OCI-M2 (cell line): ENCODE measurements at regions not wholly inside any gene's neighbourhood (a gene's known extent, or its start where the extent isn't known, plus 50 kb on each side); places are given as distances from the start of the nearest gene placed in this dataset.
"Not testable (repeated sequence)": the region's sequence is repeated elsewhere in the genome, so short reads cannot be mapped to it uniquely, and the experiment has no call there.

Experiments used
- DNase-seq: peaks from one replicate; lab custom pipeline; 2025; ENCODE audit not compliant: unreplicated experiment; lab: John Stamatoyannopoulos, UW

GRCh38 chr3:193902607-193903511 is 233.1 kb upstream of the HES1 start:
- DNase-seq, result no peak

DNA sequence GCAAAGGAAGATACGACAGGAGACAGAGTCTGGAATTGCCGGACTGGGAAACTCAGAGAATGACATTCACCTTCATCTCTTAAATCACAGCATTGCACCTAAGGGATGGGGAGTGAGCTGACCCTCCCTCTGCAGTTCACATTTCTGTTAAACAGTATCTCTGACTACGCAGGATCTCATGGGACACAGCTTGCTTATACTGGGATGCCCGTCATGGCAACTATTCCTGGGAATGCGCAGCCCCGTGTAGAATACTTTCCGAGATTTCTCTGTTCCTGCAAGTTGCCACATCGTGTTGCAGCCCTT is 232.5 kb upstream of the HES1 start:
- no peak for DNase-seq

DNA sequence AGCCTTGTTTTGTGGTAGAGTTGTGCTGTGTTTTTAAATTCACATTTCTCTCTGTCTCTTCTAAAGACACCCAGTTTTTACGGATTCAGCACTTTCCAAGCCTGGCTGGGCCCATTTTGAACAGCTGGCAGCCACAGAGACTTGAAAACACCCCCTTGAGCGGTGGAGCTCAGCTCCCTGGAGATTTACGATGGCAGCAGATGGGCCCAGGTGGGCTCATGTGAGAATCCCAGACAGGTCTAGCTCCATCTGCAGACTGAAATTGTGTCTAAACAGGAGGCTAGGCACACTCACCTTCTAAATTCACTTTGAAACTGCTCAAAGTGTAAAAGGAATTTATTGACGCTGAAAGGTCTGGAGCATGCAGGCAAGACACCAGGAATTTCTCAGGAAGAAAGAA is 232.0 kb upstream of the HES1 start:
- DNase-seq, result no peak

DNA sequence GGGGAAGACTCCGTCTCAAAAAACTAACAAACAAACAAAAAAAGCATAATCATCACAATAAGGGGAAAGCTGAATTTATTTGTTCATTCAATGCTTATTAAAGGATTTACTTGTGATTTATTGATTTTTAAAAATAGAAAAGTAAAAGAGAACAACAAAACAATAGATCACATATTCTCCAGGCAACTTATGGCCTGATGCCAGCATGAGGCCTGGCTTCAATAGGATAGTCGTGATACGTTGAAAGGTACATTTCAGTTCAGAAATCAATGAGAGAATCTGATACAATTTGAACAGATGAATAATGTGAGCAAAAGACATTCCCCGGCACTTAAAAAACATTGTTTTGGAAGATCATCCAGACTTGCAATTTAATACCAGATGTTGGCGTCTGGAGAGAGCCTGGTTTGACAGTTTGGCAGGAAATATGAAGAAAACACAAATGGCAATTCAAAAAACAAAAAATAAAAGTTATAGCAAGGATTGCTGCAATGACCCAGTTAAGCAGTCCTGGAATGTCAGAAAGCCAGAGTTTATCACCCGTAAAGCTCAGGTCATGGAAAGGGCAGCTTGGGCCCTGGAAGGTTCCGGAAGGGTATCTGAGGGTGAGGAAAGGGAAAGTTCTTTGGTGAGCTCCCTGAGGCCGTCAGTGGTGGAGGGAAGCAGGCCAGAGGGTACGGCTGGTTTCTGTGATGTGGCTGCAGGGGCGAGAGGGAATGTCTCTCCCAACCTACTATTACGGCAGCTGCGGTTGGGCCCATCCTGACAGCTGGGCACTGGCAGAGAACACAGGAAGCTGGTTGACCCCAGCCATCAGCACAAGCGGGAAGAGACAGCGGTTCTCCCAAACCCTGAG is 230.2 kb upstream of the HES1 start:
- DNase-seq, result no peak

DNA sequence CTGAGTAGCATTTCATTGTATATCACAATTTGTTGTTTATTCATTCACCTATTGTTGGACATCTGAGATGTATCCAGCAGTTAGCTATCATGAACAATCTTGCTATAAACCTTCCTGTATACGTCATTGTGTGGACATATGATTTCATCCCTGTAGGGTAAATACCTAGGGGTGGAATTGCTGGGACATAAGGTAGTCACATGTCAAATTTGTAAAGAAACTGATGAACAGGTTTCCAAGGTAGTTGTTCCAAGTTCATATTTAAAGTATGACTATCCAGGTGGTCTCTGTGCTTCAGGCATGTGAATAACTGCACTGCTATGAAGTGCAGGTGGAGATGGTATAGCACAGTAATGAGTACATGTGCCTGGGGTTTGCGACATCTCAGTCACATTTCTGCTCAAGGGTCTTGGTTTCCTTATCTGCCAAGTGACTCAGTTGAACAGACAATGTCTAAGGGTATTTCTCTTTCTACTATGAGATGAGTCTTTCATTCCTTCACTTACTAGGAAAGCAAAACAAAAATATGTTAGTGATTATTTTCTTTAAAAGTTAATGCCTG is 229.0 kb upstream of the HES1 start:
- no peak for DNase-seq

GRCh38 chr3:193908181-193908744 is 227.7 kb upstream of the HES1 start:
- no peak for DNase-seq

- DNase-seq, result no peak
Observed at GRCh38 chr3:193909387-193909786, 226.6 kb upstream of the HES1 start.

GRCh38 chr3:193910310-193910709 is 225.6 kb upstream of the HES1 start:
- no peak for DNase-seq

DNA sequence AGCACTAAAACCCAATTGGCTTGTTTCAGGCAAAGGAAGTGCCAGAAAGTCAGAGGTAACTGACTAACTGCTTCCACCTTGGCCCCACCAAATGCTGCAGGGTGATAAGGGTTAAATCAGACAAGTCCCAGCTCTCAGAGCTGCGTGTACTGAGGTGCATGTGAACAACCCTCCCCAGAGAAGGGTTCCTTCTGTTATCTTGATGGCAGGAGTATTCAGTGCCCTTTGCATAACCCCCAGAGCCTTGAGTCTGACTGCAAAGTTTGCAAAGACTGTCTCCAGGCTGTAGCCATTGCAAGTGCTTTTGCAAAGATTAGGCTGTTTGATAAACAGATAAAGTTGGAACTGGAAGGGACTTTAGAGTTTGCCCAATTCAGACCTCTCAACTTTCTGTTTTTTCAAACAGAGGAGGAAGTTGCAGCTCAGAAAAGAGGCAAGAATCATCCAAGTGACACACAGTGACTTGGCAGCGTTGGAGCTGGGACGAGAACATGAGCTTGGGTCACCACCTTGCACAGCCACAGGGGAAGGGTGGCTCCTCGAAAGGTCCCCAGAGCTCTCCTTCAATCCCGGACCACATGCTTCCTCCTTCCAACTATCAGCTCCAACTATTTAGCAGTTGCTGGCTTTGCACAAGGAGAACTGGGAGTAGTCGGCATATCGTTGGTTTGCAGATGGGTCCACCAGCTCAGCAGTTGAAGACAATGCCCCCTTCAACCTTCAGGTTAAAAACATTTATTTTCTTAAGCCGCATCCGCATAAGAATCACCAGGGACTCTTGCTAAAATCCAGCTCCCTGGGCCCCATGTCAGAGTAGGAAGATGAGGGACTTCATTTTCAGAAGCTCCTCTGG is 224.8 kb upstream of the HES1 start:
- peak; percentile 45 for DNase-seq

DNA sequence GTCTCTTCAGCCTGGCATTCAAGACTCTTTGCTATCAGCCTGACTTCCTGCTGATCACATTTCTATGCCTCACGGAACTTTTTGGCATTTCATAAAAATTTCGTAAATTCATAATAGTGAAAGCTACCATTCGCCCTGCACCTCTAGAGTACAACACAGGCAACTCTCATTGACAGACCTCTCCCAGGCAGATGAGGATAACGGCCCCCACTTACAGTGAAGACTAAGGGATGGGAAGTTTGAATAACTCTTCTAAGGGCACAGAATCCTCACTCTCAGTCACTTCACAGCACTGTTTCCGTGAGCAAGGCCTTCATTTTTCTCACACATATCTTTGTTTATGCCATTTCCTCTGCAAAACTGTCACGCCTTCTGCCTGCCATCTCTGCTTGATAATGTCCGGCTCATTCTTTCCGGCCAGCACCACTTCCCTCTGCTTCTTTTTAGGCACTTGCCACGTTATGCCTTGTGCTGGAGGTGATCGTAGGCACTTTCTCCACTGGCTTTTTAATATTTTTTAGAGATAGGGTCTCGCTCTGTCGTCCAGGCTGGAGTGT is 224.1 kb upstream of the HES1 start:
- no peak for DNase-seq

DNA sequence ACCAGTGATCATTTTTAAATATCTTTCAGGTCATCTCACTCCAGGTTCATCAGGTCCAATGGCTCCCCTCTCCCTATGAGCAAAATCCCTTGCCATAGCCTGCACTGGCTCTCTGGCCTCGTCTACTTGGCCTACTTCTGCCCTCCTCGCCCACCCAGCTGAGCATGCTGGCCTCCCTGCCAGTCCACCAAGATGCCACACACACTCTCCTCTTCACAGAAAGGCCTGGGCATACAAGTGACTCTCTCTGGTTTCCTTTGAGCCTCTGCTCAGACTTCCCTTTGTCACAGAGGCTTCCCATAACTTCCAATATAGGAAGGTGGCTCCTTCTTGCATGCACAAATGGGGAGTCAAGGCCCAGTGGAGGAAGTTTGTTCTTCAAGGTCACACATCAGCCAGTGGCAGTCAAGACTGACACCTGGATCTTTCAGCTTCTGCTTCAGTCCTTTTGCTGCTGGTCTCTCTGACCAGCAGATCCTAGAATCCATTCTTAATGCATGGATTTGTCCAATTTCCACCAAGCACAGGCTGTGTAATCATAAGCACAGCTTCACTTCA is 223.2 kb upstream of the HES1 start:
- DNase-seq, result no peak

- DNase-seq, result no peak
Observed at GRCh38 chr3:193914602-193915001, 221.3 kb upstream of the HES1 start.

- no peak for DNase-seq
Observed at GRCh38 chr3:193915099-193915498, 220.8 kb upstream of the HES1 start.

DNA sequence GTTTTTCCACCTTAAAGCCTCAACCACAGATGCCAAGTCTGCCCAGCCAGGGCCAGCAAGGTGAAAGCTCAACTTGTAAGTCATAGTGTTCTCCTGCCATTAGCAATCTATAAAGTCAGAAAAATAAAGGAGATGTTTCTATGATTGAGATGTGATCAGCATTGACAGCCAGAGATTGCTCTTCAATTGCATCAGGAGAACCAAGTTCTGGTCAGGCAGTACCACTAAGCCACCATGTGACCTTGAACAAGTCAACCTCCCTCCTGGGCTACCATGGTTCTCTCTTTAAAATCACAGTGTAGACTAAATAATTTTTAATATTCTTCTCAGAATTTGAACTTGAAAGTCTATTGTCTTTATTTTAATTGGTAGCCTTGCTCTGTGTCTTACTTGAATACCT is 220.3 kb upstream of the HES1 start:
- DNase-seq, result no peak

DNA sequence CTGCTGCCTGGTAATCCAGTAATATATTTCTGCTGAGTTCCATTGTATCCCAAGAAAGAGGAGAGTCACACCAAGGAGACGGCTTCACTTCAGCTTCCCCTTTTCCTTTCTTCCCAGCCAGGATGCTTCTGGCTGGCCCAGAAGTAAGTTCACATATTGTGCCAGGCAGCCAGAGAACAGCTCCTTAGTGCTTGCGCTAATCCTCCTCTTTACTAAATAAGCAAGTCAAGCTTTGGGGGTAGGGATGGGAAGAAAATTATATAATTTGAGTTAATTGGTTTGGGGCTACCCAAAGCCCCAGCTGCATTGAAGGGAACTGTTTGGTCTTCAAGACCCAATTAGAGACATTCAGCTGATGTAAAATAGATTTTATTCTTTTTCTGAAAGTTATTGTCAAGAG is 218.8 kb upstream of the HES1 start:
- no peak for DNase-seq

DNA sequence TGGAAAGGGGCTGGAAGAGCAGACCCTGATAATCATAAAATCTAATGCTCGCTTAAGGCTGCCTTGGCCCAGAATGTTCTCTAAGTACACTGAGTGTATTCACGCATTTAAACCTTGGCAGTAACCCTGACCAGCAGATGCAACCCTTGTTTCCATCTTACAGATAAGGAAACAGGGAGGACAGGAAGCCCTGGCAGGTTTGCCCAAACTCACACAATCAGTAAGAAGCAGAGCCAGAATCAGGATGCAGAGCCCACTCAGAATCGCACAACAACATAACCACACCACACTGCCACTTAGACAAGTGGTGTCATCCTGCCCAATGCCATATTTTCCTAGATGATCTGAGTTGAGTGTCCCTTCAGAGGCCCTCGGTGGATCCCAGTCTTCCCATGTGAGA is 214.5 kb upstream of the HES1 start:
- no peak for DNase-seq

GRCh38 chr3:193922034-193922774 is 213.7 kb upstream of the HES1 start:
- no peak for DNase-seq

- DNase-seq, result not testable (repeated sequence)
Observed at GRCh38 chr3:193923958-193924357, 212.0 kb upstream of the HES1 start.

- DNase-seq, result not testable (repeated sequence)
Observed at GRCh38 chr3:193926071-193926470, 209.9 kb upstream of the HES1 start.
